CD4-positive, CD25-positive, alpha-beta regulatory T cell (primary cell): ENCODE measurements at regions not wholly inside any gene's neighbourhood (a gene's known extent, or its start where the extent isn't known, plus 50 kb on each side); places are given as distances from the start of the nearest gene placed in this dataset.

Source experiments
- ATAC-seq, 2 donors: fragments of 150-1000 bp; cut with Tn5 transposase; one replicate each; pipeline ENCODE4 v1.10.0; 2021; ENCODE audit warnings: low read depth in 2 of 2, moderate number of reproducible peaks in 2 of 2, moderate library complexity in 1 of 2
- DNase-seq, 3 donors: peaks; one replicate each; pipeline versions ENCODE4 v3.0.0 to v3.0.0-alpha.2; 2012 to 2022; ENCODE audit warnings: mixed read lengths in 1 of 3
- H3K27ac ChIP-seq: one replicate; pipeline ENCODE4 v1.7.0; 2013; ENCODE audit warnings: mild to moderate bottlenecking, low read length; ENCODE audit not compliant: insufficient read depth, poor library complexity, severe bottlenecking
- H3K27me3 ChIP-seq: one replicate; pipeline ENCODE4 v1.7.0; 2013; ENCODE audit warnings: low read length; ENCODE audit not compliant: control insufficient read depth, insufficient read depth
- H3K36me3 ChIP-seq: one replicate; pipeline ENCODE4 v1.7.0; 2013; ENCODE audit warnings: mild to moderate bottlenecking, low read length, moderate library complexity; ENCODE audit not compliant: control insufficient read depth, insufficient read depth
- H3K4me1 ChIP-seq: 2 replicates; pipeline ENCODE4 v1.7.0; 2013; ENCODE audit warnings: mild to moderate bottlenecking, low read length; ENCODE audit not compliant: insufficient read depth, control insufficient read depth, poor library complexity, severe bottlenecking
- H3K4me3 ChIP-seq: one replicate; pipeline ENCODE4 v1.7.0; 2013; ENCODE audit warnings: low read depth, mild to moderate bottlenecking, low read length, moderate library complexity
- H3K9me3 ChIP-seq, 2 experiments: 1 replicate in 1 of 2; 2 replicates in 1 of 2; pipeline ENCODE4 v1.7.0; 2013; ENCODE audit warnings: low read length in 2 of 2, mild to moderate bottlenecking in 1 of 2, moderate library complexity in 1 of 2; ENCODE audit not compliant: control insufficient read depth in 2 of 2
- H3K27ac Mint-ChIP-seq, 3 donors: one replicate each; pipeline ENCODE4 v1.8.0; 2020 to 2022; ENCODE audit warnings: mild to moderate bottlenecking in 3 of 3, mixed read lengths in 3 of 3, moderate library complexity in 2 of 3
- H3K27me3 Mint-ChIP-seq: one replicate; pipeline ENCODE4 v1.8.0; 2022; ENCODE audit warnings: mild to moderate bottlenecking, mixed read lengths
- H3K36me3 Mint-ChIP-seq: one replicate; pipeline ENCODE4 v1.8.0; 2020; ENCODE audit warnings: mixed read lengths
- H3K4me1 Mint-ChIP-seq, 4 donors: one replicate each; pipeline ENCODE4 v1.8.0; 2020 to 2022; ENCODE audit warnings: mixed read lengths in 4 of 4, mild to moderate bottlenecking in 1 of 4
- H3K4me3 Mint-ChIP-seq, 4 donors: one replicate each; pipeline ENCODE4 v1.8.0; 2020 to 2022; ENCODE audit warnings: mild to moderate bottlenecking in 4 of 4, mixed read lengths in 4 of 4, moderate library complexity in 3 of 4
- H3K9me3 Mint-ChIP-seq, 7 donors: one replicate each; pipeline ENCODE4 v1.8.0; 2020 to 2022; ENCODE audit warnings: mixed read lengths in 7 of 7, mild to moderate bottlenecking in 3 of 7, moderate library complexity in 2 of 7

DNA sequence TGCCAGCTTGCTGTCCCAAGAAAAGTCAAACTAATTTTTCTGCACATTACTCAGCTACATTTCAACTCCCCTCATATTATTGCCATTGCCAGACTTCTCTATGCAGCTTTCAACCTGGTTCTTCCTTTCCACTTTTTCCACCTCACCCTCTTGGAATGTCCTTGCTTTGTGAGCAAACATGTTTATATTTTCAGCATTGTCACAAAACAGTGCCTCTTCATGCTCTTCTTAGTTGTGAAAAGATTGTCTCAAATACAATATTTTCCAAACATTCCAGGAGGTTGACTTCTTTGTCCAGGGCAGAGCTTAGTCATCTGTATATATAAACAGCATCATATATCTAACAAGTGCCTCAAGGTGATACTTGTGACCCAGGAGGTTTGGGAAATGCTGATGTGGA, 803.3 kb upstream of the CELF4 start:
- Mint-ChIP-seq H3K36me3 (no peaks in the 10 kb centered on the region), H3K4me1 (no peaks in the 10 kb centered on the region), H3K27ac (no peak overlapping the region), H3K9me3 (peaks cover 0 to 11% (median 7%) of the 10 kb centered on the region in 7 donors), H3K4me3 (no peak overlapping the region), H3K27me3 (no peaks in the 10 kb centered on the region)
- Histone ChIP-seq H3K4me1 (no peaks in the 10 kb centered on the region), H3K9me3 (no peaks in the 10 kb centered on the region), H3K36me3 (no peaks in the 10 kb centered on the region), H3K4me3 (no peak overlapping the region), H3K27me3 (no peaks in the 10 kb centered on the region), H3K27ac (no peak overlapping the region)
- DNase-seq (no peak), ATAC-seq (no peak)

DNA sequence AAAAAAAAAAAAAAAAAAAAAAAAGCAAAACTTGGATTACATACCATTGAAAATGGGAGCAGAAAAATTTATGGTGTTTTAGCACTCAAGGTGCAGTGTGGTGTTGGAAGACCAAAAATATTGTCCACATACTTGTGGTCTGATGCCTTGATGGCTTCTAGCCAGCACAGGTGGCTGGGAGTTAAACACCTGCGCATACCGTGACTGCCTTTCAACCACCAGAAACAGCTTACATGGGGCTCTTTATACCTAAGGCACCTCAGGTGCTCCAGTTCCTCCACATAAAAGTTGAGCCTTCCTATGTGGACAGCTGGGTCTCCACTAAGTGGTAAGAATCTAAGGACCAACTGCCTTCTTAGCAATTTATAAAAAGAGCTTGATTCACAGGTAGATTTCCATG, 802.6 kb upstream of the CELF4 start:
- Mint-ChIP-seq H3K36me3 (no peaks in the 10 kb centered on the region), H3K9me3 (peaks cover 0 to 11% (median 7%) of the 10 kb centered on the region in 7 donors), H3K4me3 (no peak overlapping the region), H3K27me3 (no peaks in the 10 kb centered on the region), H3K4me1 (no peaks in the 10 kb centered on the region), H3K27ac (no peak overlapping the region)
- no peak for ATAC-seq
- H3K27ac ChIP-seq: no peak overlapping the region
- H3K27me3 ChIP-seq: no peaks in the 10 kb centered on the region
- H3K9me3 ChIP-seq: no peaks in the 10 kb centered on the region
- H3K4me1 ChIP-seq: no peaks in the 10 kb centered on the region
- H3K36me3 ChIP-seq: no peaks in the 10 kb centered on the region
- no peak overlapping the region for H3K4me3 ChIP-seq
- DNase-seq: no peak

DNA sequence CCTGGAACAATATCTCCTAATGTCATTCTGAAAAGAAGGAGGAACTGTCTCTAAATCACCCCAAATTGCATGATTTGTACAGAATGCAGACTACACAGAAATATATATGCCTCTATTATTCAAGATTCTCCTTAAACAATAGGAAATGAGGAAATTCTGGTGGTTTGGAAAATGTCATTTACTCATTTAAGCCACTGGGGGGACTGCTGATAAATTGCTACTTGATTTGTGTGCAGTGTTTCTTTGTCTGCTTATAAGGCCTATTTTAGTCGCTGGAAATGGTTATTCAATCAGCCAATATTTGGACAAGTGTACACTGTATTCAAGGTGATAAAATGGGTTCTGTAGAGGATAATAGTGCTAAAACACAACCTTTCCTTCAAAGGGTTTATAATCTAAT, 801.9 kb upstream of the CELF4 start:
- H3K4me3 Mint-ChIP-seq: no peak overlapping the region
- no peak overlapping the region for H3K27ac Mint-ChIP-seq
- no peaks in the 10 kb centered on the region for H3K36me3 Mint-ChIP-seq

DNA sequence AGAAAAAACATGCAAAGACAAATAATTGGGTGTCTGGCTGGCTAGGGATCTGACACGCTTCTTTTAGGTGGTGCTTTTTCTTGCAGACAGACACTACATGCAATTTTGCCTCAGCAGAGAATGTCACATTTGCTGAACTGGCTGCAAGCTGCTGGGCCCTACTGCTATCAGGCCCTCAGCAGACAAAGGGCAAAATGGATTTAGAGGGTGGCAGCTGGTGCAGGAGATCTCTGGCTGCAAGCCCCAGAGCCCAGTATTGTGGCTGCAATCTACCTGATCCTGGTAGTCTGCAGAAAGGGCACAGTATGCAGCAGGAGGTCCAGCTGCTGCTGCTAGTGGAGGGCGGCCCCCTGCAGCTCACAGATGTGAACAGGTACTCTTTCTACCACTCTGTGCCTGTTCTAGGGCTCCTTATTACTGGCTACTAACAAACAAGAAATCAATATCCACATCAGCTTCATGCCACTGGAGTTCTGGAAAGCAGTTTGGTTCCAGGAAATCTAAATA, 796.7 kb upstream of the CELF4 start:
- no peaks in the 10 kb centered on the region for H3K36me3 Mint-ChIP-seq
- no peaks in the 10 kb centered on the region for H3K36me3 ChIP-seq
- no peaks in the 10 kb centered on the region for H3K4me1 Mint-ChIP-seq

More for the DNA sequence above, 801.9 kb upstream of the CELF4 start:
- no peaks in the 10 kb centered on the region for H3K27me3 Mint-ChIP-seq
- no peaks in the 10 kb centered on the region for H3K4me1 Mint-ChIP-seq
- H3K27ac ChIP-seq: no peak overlapping the region
- no peaks in the 10 kb centered on the region for H3K27me3 ChIP-seq
- no peak overlapping the region for H3K4me3 ChIP-seq
- no peaks in the 10 kb centered on the region for H3K9me3 ChIP-seq
- ATAC-seq (no peak), DNase-seq (no peak)
- H3K4me1 ChIP-seq: no peaks in the 10 kb centered on the region
- no peaks in the 10 kb centered on the region for H3K36me3 ChIP-seq
- peaks cover 0 to 11% (median 7%) of the 10 kb centered on the region in 7 donors for H3K9me3 Mint-ChIP-seq

DNA sequence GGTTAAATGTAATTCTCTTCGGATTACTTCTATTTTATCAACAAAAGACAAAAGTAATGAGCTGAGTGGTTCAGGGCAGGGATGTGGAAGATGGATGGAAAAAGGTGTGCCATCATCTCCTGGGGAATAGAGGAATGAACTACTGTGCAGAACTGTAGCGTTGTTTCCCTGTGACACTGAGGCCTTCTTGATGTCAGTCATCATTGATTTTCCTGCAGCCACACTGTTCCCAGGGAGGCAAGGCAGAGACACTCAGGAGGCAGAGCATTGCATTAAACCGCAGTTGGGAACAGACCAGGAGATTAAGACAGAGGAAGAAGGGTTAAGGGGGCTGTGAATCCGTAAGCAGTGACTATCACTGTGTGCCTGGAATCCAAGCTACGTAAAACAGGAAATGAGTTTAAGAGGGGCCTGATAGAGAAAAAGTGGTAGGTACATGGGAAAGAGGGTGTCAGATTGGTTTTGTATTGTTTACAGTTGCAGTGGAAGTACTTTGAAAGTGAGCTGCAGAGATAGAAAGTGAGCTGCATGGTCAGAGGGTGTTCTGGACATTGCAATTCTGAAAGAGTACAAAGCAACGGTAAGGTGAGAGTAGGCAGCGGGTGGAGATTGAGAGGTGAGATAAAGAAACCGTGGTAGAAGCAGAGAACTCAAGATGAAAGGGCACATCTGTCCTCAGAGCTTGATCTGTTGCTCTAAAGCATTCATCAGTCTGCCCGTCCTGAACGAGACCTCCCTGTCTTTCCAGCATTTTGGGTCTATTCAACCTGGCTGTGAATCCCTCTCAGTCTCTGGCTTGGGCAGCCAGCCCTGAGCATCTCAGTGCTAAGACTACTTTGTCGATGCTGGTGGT, 793.4 kb upstream of the CELF4 start:
- Histone ChIP-seq H3K4me1 (no peaks in the 10 kb centered on the region), H3K36me3 (no peaks in the 10 kb centered on the region), H3K9me3 (no peaks in the 10 kb centered on the region), H3K27ac (no peak overlapping the region), H3K27me3 (no peaks in the 10 kb centered on the region), H3K4me3 (no peak overlapping the region)
- Mint-ChIP-seq H3K27ac (no peak overlapping the region), H3K4me3 (no peak overlapping the region), H3K36me3 (no peaks in the 10 kb centered on the region), H3K9me3 (peaks cover 0 to 11% (median 4%) of the 10 kb centered on the region in 7 donors), H3K4me1 (no peaks in the 10 kb centered on the region), H3K27me3 (no peaks in the 10 kb centered on the region)
- ATAC-seq (no peak), DNase-seq (no peak)

More for the DNA sequence above, 796.7 kb upstream of the CELF4 start:
- ATAC-seq (no peak), DNase-seq (no peak)
- Mint-ChIP-seq H3K27me3 (no peaks in the 10 kb centered on the region), H3K27ac (no peak overlapping the region), H3K4me3 (no peak overlapping the region), H3K9me3 (peaks cover 0 to 13% (median 4%) of the 10 kb centered on the region in 7 donors)
- Histone ChIP-seq H3K27ac (no peak overlapping the region), H3K4me3 (no peak overlapping the region), H3K9me3 (no peaks in the 10 kb centered on the region), H3K4me1 (no peaks in the 10 kb centered on the region), H3K27me3 (no peaks in the 10 kb centered on the region)

DNA sequence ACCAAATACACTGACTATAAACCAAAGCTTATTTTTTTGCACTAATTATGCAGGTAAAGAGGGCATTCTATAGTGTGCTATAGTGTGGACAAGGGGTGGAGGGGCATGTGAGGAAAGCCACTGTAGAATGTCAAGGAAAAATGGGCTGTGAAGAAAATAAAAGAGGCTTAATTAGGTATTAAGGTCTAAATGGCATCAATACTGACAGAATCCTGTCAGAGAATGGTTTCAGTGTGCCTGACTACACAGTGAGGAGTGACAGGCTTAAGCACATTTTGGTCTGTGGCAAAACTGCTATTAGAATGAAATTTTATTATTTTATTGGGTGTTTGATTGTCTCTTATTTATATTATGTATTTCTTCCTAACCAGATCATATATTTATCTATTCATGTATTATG, 787.6 kb upstream of the CELF4 start:
- Histone ChIP-seq H3K27ac (no peak overlapping the region), H3K36me3 (no peaks in the 10 kb centered on the region), H3K9me3 (no peaks in the 10 kb centered on the region), H3K4me1 (no peaks in the 10 kb centered on the region), H3K4me3 (no peak overlapping the region), H3K27me3 (no peaks in the 10 kb centered on the region)
- ATAC-seq: no peak
- Mint-ChIP-seq H3K9me3 (peaks cover 0 to 10% (median 2%) of the 10 kb centered on the region in 7 donors), H3K4me3 (no peak overlapping the region), H3K36me3 (no peaks in the 10 kb centered on the region), H3K4me1 (no peaks in the 10 kb centered on the region), H3K27ac (no peak overlapping the region), H3K27me3 (no peaks in the 10 kb centered on the region)
- DNase-seq: no peak

DNA sequence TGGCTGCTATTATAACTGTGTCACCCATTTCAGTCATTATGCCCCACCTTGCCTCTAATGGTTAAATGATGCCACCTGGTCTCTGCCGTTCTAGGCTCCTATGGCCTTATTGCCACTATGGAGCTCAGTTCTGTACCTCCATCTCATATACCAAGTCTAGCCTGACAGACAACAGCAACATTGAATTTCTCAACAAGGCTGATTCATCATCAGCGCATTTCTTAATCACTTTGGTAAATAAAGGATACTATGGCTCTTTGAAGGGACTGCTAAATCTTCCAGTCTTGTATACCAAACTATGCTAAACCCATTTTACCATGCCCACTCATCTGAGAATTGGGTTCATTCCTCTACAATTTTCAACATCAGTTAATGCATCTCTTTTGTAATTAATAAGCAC, 784.5 kb upstream of the CELF4 start:
- H3K9me3 Mint-ChIP-seq: peaks cover 0 to 9% (median 2%) of the 10 kb centered on the region in 7 donors
- H3K4me3 Mint-ChIP-seq: no peak overlapping the region
- ATAC-seq (no peak), DNase-seq (no peak)
- H3K27me3 Mint-ChIP-seq: no peaks in the 10 kb centered on the region
- no peaks in the 10 kb centered on the region for H3K36me3 ChIP-seq
- H3K27ac Mint-ChIP-seq: no peak overlapping the region
- no peak overlapping the region for H3K4me3 ChIP-seq
- no peaks in the 10 kb centered on the region for H3K9me3 ChIP-seq
- no peaks in the 10 kb centered on the region for H3K4me1 ChIP-seq
- H3K4me1 Mint-ChIP-seq: no peaks in the 10 kb centered on the region
- no peak overlapping the region for H3K27ac ChIP-seq
- no peaks in the 10 kb centered on the region for H3K36me3 Mint-ChIP-seq
- H3K27me3 ChIP-seq: no peaks in the 10 kb centered on the region

DNA sequence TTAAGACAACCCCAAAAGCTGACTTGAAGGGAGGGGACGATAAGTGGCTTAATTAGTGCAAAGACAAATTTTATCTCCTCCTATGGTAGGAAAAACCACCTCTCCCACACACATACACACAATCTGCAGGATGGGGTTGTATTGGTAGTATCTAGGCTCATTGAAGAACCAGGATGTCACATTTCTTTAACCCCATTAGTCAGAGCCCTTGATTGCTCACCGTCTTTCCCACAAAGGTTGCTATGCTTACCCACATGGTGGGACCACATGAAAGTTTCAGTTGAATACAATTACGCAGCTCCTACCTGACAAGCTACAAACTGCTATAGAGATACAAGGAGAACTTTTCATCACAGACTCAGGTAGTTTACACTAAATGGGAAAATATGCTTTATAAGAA, 765.0 kb upstream of the CELF4 start:
- ATAC-seq (no peak), DNase-seq (no peak)
- H3K27me3 Mint-ChIP-seq: no peaks in the 10 kb centered on the region
- Histone ChIP-seq H3K4me3 (no peak overlapping the region), H3K4me1 (no peaks in the 10 kb centered on the region), H3K27ac (no peak overlapping the region), H3K9me3 (no peaks in the 10 kb centered on the region), H3K27me3 (no peaks in the 10 kb centered on the region), H3K36me3 (no peaks in the 10 kb centered on the region)
- peaks cover 0 to 4% (median 3%) of the 10 kb centered on the region in 7 donors for H3K9me3 Mint-ChIP-seq
- no peak overlapping the region for H3K27ac Mint-ChIP-seq
- H3K36me3 Mint-ChIP-seq: no peaks in the 10 kb centered on the region
- H3K4me3 Mint-ChIP-seq: no peak overlapping the region
- no peaks in the 10 kb centered on the region for H3K4me1 Mint-ChIP-seq
